HL-60 (cell line): ENCODE measurements at regions not wholly inside any gene's neighbourhood (a gene's known extent, or its start where the extent isn't known, plus 50 kb on each side); places are given as distances from the start of the nearest gene placed in this dataset.

ENCODE experiments used
- POLR2AphosphoS5 ChIP-seq: IDR thresholded peaks from 2 replicates; pipeline ENCODE4 v1.6.1; 2012; ENCODE audit warnings: low read depth
- TF ChIP-seq, protein P1 (sequence below): IDR thresholded peaks from one replicate; pipeline ENCODE4 v1.5.1; 2011; ENCODE audit warnings: low read length, control low read depth, inconsistent platforms; ENCODE audit not compliant: insufficient read depth

DNA sequence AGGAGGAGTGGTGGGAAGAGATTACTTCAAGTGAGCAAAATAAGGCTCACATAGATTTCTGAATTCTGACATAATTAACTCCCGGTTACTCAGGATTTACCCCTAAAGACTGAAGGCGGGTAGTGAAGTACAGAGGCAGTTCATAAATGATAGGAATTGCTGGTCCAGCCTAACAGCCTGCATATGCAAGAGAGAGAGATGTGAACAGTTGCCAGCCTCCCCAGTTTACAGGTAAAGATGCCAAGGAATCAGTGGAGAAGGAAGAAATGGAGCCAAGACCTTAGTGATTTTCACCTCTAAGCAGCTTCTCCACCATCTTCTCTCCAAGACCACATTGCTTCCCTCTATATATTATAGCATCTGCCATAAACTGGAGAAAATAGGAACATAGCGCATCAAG lies 91.8 kb upstream of the THUMPD2 start:
- TF ChIP-seq, protein P1, sequence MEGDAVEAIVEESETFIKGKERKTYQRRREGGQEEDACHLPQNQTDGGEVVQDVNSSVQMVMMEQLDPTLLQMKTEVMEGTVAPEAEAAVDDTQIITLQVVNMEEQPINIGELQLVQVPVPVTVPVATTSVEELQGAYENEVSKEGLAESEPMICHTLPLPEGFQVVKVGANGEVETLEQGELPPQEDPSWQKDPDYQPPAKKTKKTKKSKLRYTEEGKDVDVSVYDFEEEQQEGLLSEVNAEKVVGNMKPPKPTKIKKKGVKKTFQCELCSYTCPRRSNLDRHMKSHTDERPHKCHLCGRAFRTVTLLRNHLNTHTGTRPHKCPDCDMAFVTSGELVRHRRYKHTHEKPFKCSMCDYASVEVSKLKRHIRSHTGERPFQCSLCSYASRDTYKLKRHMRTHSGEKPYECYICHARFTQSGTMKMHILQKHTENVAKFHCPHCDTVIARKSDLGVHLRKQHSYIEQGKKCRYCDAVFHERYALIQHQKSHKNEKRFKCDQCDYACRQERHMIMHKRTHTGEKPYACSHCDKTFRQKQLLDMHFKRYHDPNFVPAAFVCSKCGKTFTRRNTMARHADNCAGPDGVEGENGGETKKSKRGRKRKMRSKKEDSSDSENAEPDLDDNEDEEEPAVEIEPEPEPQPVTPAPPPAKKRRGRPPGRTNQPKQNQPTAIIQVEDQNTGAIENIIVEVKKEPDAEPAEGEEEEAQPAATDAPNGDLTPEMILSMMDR, result no peak
- no peak for TF ChIP-seq POLR2AphosphoS5
